OCI-LY7 (cell line): ENCODE measurements at regions not wholly inside any gene's neighbourhood (a gene's known extent, or its start where the extent isn't known, plus 50 kb on each side); places are given as distances from the start of the nearest gene placed in this dataset.

Experiments used
- BruUV-seq: library from RNA; stranded (reverse); fragments of 400-500 nt; replicated peaks from 2 replicates; lab custom pipeline; 2021; lab: Mats Ljungman, UMichigan
- CTCF ChIA-PET: fragments of 300-600 bp; sonication (Branson Sonifier 250); formaldehyde crosslinking; loops from one replicate; lab custom pipeline; 2022; ENCODE audit warnings: antibody characterized with exemption; ENCODE audit not compliant: unreplicated experiment; lab: Charles Lee
- POLR2A ChIA-PET: fragments of 300-600 bp; sonication (Branson Sonifier 250); formaldehyde crosslinking; loops from one replicate; lab custom pipeline; 2022; ENCODE audit warnings: antibody characterized with exemption; lab: Charles Lee
- DNase-seq: peaks from one replicate; pipeline ENCODE4 v3.0.0-alpha.2; 2015; ENCODE audit warnings: low spot score
- H2AFZ ChIP-seq: fragments of 200-600 bp; sonication (generic), shearing (Covaris generic); 2 replicates; pipeline ENCODE4 v1.6.1; 2014; ENCODE audit warnings: mild to moderate bottlenecking, antibody characterized with exemption, low read length, moderate library complexity
- H3K27ac ChIP-seq: fragments of 200-600 bp; sonication (generic); 2 replicates; pipeline ENCODE4 v1.5.1; 2014; ENCODE audit warnings: mixed run types, low read depth, mild to moderate bottlenecking, moderate library complexity, low read length, inconsistent platforms; ENCODE audit not compliant: poor library complexity, severe bottlenecking
- H3K36me3 ChIP-seq: fragments of 200-600 bp; sonication (generic); 2 replicates; pipeline ENCODE4 v1.6.1; 2014; ENCODE audit warnings: mild to moderate bottlenecking, antibody characterized with exemption, low read length, moderate library complexity, mixed read lengths; ENCODE audit not compliant: insufficient read depth
- H3K4me1 ChIP-seq: fragments of 200-600 bp; sonication (generic); 2 replicates; pipeline ENCODE4 v1.5.1; 2014; ENCODE audit warnings: mild to moderate bottlenecking, low read length; ENCODE audit not compliant: insufficient read depth, poor library complexity, severe bottlenecking
- H3K4me2 ChIP-seq: fragments of 200-600 bp; sonication (generic); 2 replicates; pipeline ENCODE4 v1.6.1; 2014; ENCODE audit warnings: mild to moderate bottlenecking, low read length
- H3K4me3 ChIP-seq: fragments of 200-600 bp; sonication (generic); 2 replicates; pipeline ENCODE4 v1.5.1; 2014; ENCODE audit warnings: mild to moderate bottlenecking, low read depth, low read length; ENCODE audit not compliant: poor library complexity, severe bottlenecking
- H3K79me2 ChIP-seq: fragments of 200-600 bp; sonication (generic); 2 replicates; pipeline ENCODE4 v1.6.1; 2016; ENCODE audit warnings: low read depth, mild to moderate bottlenecking, low read length, moderate library complexity, mixed read lengths; ENCODE audit not compliant: insufficient read depth
- H3K9me2 ChIP-seq: fragments of 200-600 bp; sonication (generic); 2 replicates; pipeline ENCODE4 v1.6.1; 2016; ENCODE audit warnings: mild to moderate bottlenecking, low read length, mixed read lengths; ENCODE audit not compliant: insufficient read depth
- H3K9me3 ChIP-seq: fragments of 200-600 bp; sonication (generic); 2 replicates; pipeline ENCODE4 v1.6.1; 2014; ENCODE audit warnings: mild to moderate bottlenecking, mixed run types, low read length, mixed read lengths
- H4K20me1 ChIP-seq: fragments of 200-600 bp; sonication (generic); 2 replicates; pipeline ENCODE4 v1.6.1; 2014; ENCODE audit warnings: mild to moderate bottlenecking, antibody characterized with exemption, low read length, moderate library complexity, mixed read lengths; ENCODE audit not compliant: insufficient read depth
- CTCF ChIP-seq: fragments of 200-600 bp; sonication (generic); conservative IDR thresholded peaks from 2 replicates; pipeline ENCODE4 v1.5.1; 2014; ENCODE audit warnings: mild to moderate bottlenecking, antibody characterized with exemption, low read length, moderate library complexity, mixed read lengths
- EZH2phosphoT487 ChIP-seq: fragments of 200-600 bp; sonication (generic); IDR thresholded peaks from 2 replicates; pipeline ENCODE4 v1.6.1; 2018; ENCODE audit warnings: low read depth, borderline replicate concordance, mild to moderate bottlenecking, mixed run types, antibody characterized with exemption, low read length, moderate library complexity, mixed read lengths
- intact Hi-C: fragments of 100-400 bp; cut with micrococcal nuclease; formaldehyde crosslinking; loops from one replicate; pipeline ENCODE4 v1.10.0; 2022; ENCODE audit not compliant: unreplicated experiment

GRCh38 chr2:215886022-215886421, 127.3 kb downstream of the MREG start:
- no peaks in the 10 kb centered on the region for H3K36me3 ChIP-seq
- no peak overlapping the region for H3K4me3 ChIP-seq
- H3K9me3 ChIP-seq, result no peaks in the 10 kb centered on the region
- no peaks in the 10 kb centered on the region for H4K20me1 ChIP-seq
- no peak overlapping the region for H3K4me2 ChIP-seq
- no peaks in the 10 kb centered on the region for H3K79me2 ChIP-seq
- no peak for TF ChIP-seq EZH2phosphoT487
- no peak for TF ChIP-seq CTCF
- ChIA-PET POLR2A (no interaction called here), CTCF (no interaction called here)
- no peaks in the 10 kb centered on the region for H3K4me1 ChIP-seq
- DNase-seq, result no peak
- H2AFZ ChIP-seq, result no peak overlapping the region
- H3K27ac ChIP-seq, result no peak overlapping the region
- BruUV-seq, result no TSS peak
- intact Hi-C loops, result no loop called here
- no peaks in the 10 kb centered on the region for H3K9me2 ChIP-seq

- intact Hi-C loops, result no loop called here
- Histone ChIP-seq H3K4me3 (no peak overlapping the region), H3K36me3 (no peaks in the 10 kb centered on the region), H3K4me1 (no peaks in the 10 kb centered on the region), H3K9me2 (no peaks in the 10 kb centered on the region), H3K79me2 (no peaks in the 10 kb centered on the region), H3K9me3 (no peaks in the 10 kb centered on the region), H2AFZ (no peak overlapping the region), H3K27ac (no peak overlapping the region), H4K20me1 (no peaks in the 10 kb centered on the region), H3K4me2 (no peak overlapping the region)
- DNase-seq, result no peak
- TF ChIP-seq EZH2phosphoT487 (no peak), CTCF (no peak)
- BruUV-seq, result no TSS peak
- POLR2A ChIA-PET, result no interaction called here
- CTCF ChIA-PET, result no interaction called here
Measured at GRCh38 chr2:215885536-215885935, 127.8 kb downstream of the MREG start.

- ChIA-PET CTCF (no interaction called here), POLR2A (no interaction called here)
- DNase-seq, result no peak
- no TSS peak for BruUV-seq
- H3K4me3 ChIP-seq, result no peak overlapping the region
- no peak overlapping the region for H3K4me2 ChIP-seq
- H3K79me2 ChIP-seq, result no peaks in the 10 kb centered on the region
- H3K36me3 ChIP-seq, result no peaks in the 10 kb centered on the region
- intact Hi-C loops, result no loop called here
- H3K9me2 ChIP-seq, result no peaks in the 10 kb centered on the region
- no peak overlapping the region for H2AFZ ChIP-seq
- H3K27ac ChIP-seq, result no peak overlapping the region
- TF ChIP-seq EZH2phosphoT487 (no peak), CTCF (no peak)
- H4K20me1 ChIP-seq, result no peaks in the 10 kb centered on the region
- H3K4me1 ChIP-seq, result no peaks in the 10 kb centered on the region
- H3K9me3 ChIP-seq, result no peaks in the 10 kb centered on the region
Measured at GRCh38 chr2:215884451-215885087, 128.8 kb downstream of the MREG start.
